ENCODE measurements at regions not wholly inside any gene's neighbourhood (a gene's known extent, or its start where the extent isn't known, plus 50 kb on each side); places are given as distances from the start of the nearest gene placed in this dataset.
"Not testable (repeated sequence)": the region's sequence is repeated elsewhere in the genome, so short reads cannot be mapped to it uniquely, and the experiment has no call there.

GRCh38 chr21:9812507-9812906 lies 708.9 kb upstream of the TPTE start:
- H3K4me3 ChIP-seq; H3K27ac ChIP-seq; ATAC-seq (replicated peaks in 6 of 8); in situ Hi-C loops (cut with MboI; ENCODE audit: low pct_unique_long_range_greater_than_20kb in 2 of 9, low sequenced_read_pairs in 9 of 9, unreplicated experiment in 9 of 9); H3K4me1 ChIP-seq (replicated peaks in 1 of 2): not testable (repeated sequence)
- WGBS, 10 experiments: no CpG with 5 or more reads among the region's 35 CpGs

- H3K4me1 ChIP-seq (replicated peaks in 1 of 2); H3K27ac ChIP-seq; in situ Hi-C loops (cut with MboI; ENCODE audit: low pct_unique_long_range_greater_than_20kb in 2 of 9, low sequenced_read_pairs in 9 of 9, unreplicated experiment in 9 of 9); ATAC-seq (replicated peaks in 6 of 8); H3K4me3 ChIP-seq: not testable (repeated sequence)
- WGBS, 10 experiments: no CpG with 5 or more reads among the region's 57 CpGs
Observed at GRCh38 chr21:9813894-9814814, 707.2 kb upstream of the TPTE start.

- in situ Hi-C loops (cut with MboI; ENCODE audit: low pct_unique_long_range_greater_than_20kb in 2 of 9, low sequenced_read_pairs in 9 of 9, unreplicated experiment in 9 of 9); H3K4me3 ChIP-seq; ATAC-seq (replicated peaks in 6 of 8); H3K4me1 ChIP-seq (replicated peaks in 1 of 2); H3K27ac ChIP-seq: not testable (repeated sequence)
- WGBS, 10 experiments: no CpG with 5 or more reads among the region's 43 CpGs
Observed at GRCh38 chr21:9815181-9815789, 706.1 kb upstream of the TPTE start.

GRCh38 chr21:9816734-9817334 lies 704.5 kb upstream of the TPTE start:
- H3K27ac ChIP-seq; in situ Hi-C loops (cut with MboI; ENCODE audit: low pct_unique_long_range_greater_than_20kb in 2 of 9, low sequenced_read_pairs in 9 of 9, unreplicated experiment in 9 of 9); ATAC-seq (replicated peaks in 6 of 8); H3K4me3 ChIP-seq; H3K4me1 ChIP-seq (replicated peaks in 1 of 2): not testable (repeated sequence)
- no CpG with 5 or more reads among the region's 38 CpGs for WGBS, 10 experiments

- H3K4me3 ChIP-seq; H3K27ac ChIP-seq; H3K4me1 ChIP-seq (replicated peaks in 1 of 2); ATAC-seq (replicated peaks in 6 of 8); in situ Hi-C loops (cut with MboI; ENCODE audit: low pct_unique_long_range_greater_than_20kb in 2 of 9, low sequenced_read_pairs in 9 of 9, unreplicated experiment in 9 of 9): not testable (repeated sequence)
- no CpG with 5 or more reads among the region's 43 CpGs for WGBS, 10 experiments
Observed at GRCh38 chr21:9817841-9818441, 703.4 kb upstream of the TPTE start.

- H3K4me1 ChIP-seq (replicated peaks in 1 of 2); in situ Hi-C loops (cut with MboI; ENCODE audit: low pct_unique_long_range_greater_than_20kb in 2 of 9, low sequenced_read_pairs in 9 of 9, unreplicated experiment in 9 of 9); H3K4me3 ChIP-seq; H3K27ac ChIP-seq; ATAC-seq (replicated peaks in 6 of 8): not testable (repeated sequence)
- WGBS, 10 experiments: no CpG with 5 or more reads among the region's 37 CpGs
Observed at GRCh38 chr21:9819549-9820192, 701.7 kb upstream of the TPTE start.

GRCh38 chr21:9820579-9820978 lies 700.8 kb upstream of the TPTE start:
- 84% methylated on average over 6 of the region's 20 CpGs; no CpG with 5 or more reads in 9 of the 10 experiments for WGBS, 10 experiments
- in situ Hi-C loops (cut with MboI; ENCODE audit: low pct_unique_long_range_greater_than_20kb in 2 of 9, low sequenced_read_pairs in 9 of 9, unreplicated experiment in 9 of 9); H3K27ac ChIP-seq; H3K4me1 ChIP-seq (replicated peaks in 1 of 2); H3K4me3 ChIP-seq; ATAC-seq (replicated peaks in 6 of 8): not testable (repeated sequence)

GRCh38 chr21:9821472-9821871 lies 699.9 kb upstream of the TPTE start:
- ATAC-seq (replicated peaks in 6 of 8); H3K27ac ChIP-seq; in situ Hi-C loops (cut with MboI; ENCODE audit: low pct_unique_long_range_greater_than_20kb in 2 of 9, low sequenced_read_pairs in 9 of 9, unreplicated experiment in 9 of 9); H3K4me3 ChIP-seq; H3K4me1 ChIP-seq (replicated peaks in 1 of 2): not testable (repeated sequence)
- no CpG with 5 or more reads among the region's 20 CpGs for WGBS, 10 experiments

- H3K4me1 ChIP-seq (replicated peaks in 1 of 2); H3K4me3 ChIP-seq; H3K27ac ChIP-seq; ATAC-seq (replicated peaks in 6 of 8); in situ Hi-C loops (cut with MboI; ENCODE audit: low pct_unique_long_range_greater_than_20kb in 2 of 9, low sequenced_read_pairs in 9 of 9, unreplicated experiment in 9 of 9): not testable (repeated sequence)
- no CpG with 5 or more reads among the region's 49 CpGs for WGBS, 10 experiments
Observed at GRCh38 chr21:9822093-9822820, 699.1 kb upstream of the TPTE start.

- H3K4me1 ChIP-seq (replicated peaks in 1 of 2); ATAC-seq (replicated peaks in 6 of 8); H3K27ac ChIP-seq; in situ Hi-C loops (cut with MboI; ENCODE audit: low pct_unique_long_range_greater_than_20kb in 2 of 9, low sequenced_read_pairs in 9 of 9, unreplicated experiment in 9 of 9); H3K4me3 ChIP-seq: not testable (repeated sequence)
- 39 to 67% methylated on average over 3 to 13 of the region's 65 CpGs; no CpG with 5 or more reads in 8 of the 10 experiments for WGBS, 10 experiments
Observed at GRCh38 chr21:9823197-9824157, 697.9 kb upstream of the TPTE start.

- H3K4me1 ChIP-seq (replicated peaks in 1 of 2); ATAC-seq (replicated peaks in 6 of 8); H3K4me3 ChIP-seq; in situ Hi-C loops (cut with MboI; ENCODE audit: low pct_unique_long_range_greater_than_20kb in 2 of 9, low sequenced_read_pairs in 9 of 9, unreplicated experiment in 9 of 9); H3K27ac ChIP-seq: not testable (repeated sequence)
- no CpG with 5 or more reads among the region's 32 CpGs for WGBS, 10 experiments
Observed at GRCh38 chr21:9830801-9831200, 690.6 kb upstream of the TPTE start.

Data from motor neuron (in vitro differentiated cells).